ENCODE measurements at regions not wholly inside any gene's neighbourhood (a gene's known extent, or its start where the extent isn't known, plus 50 kb on each side); places are given as distances from the start of the nearest gene placed in this dataset.

GRCh38 chr5:1949253-1949652, 66.5 kb upstream of the IRX4 start:
- TF ChIP-seq CTCF (IDR thresholded peaks at IDR 0.05; ENCODE audit: low read depth, low read length, missing control alignments) = no peak
- DNase-seq (ENCODE audit: extremely low read depth, low read depth) = no peak
- H3K4me3 ChIP-seq (replicated peaks; ENCODE audit: low read depth, low read length) = no peak overlapping the region

GRCh38 chr5:1948663-1949191, 66.0 kb upstream of the IRX4 start:
- H3K4me3 ChIP-seq (replicated peaks; ENCODE audit: low read depth, low read length) = no peak overlapping the region
- no peak for DNase-seq (ENCODE audit: extremely low read depth, low read depth)
- TF ChIP-seq CTCF (IDR thresholded peaks at IDR 0.05; ENCODE audit: low read depth, low read length, missing control alignments) = no peak

- no peak overlapping the region for H3K4me3 ChIP-seq (replicated peaks; ENCODE audit: low read depth, low read length)
- DNase-seq (ENCODE audit: extremely low read depth, low read depth) = no peak
- no peak for TF ChIP-seq CTCF (IDR thresholded peaks at IDR 0.05; ENCODE audit: low read depth, low read length, missing control alignments)
Measured at GRCh38 chr5:1948111-1948510, 65.4 kb upstream of the IRX4 start.

GRCh38 chr5:1946776-1947175, 64.1 kb upstream of the IRX4 start:
- H3K4me3 ChIP-seq (replicated peaks; ENCODE audit: low read depth, low read length) = no peak overlapping the region
- TF ChIP-seq CTCF (IDR thresholded peaks at IDR 0.05; ENCODE audit: low read depth, low read length, missing control alignments) = no peak
- no peak for DNase-seq (ENCODE audit: extremely low read depth, low read depth)

- DNase-seq (ENCODE audit: extremely low read depth, low read depth) = no peak
- TF ChIP-seq CTCF (IDR thresholded peaks at IDR 0.05; ENCODE audit: low read depth, low read length, missing control alignments) = no peak
- H3K4me3 ChIP-seq (replicated peaks; ENCODE audit: low read depth, low read length) = no peak overlapping the region
Measured at GRCh38 chr5:1946122-1946677, 63.5 kb upstream of the IRX4 start.

GRCh38 chr5:1945606-1946005, 62.9 kb upstream of the IRX4 start:
- no peak for DNase-seq (ENCODE audit: extremely low read depth, low read depth)
- no peak for TF ChIP-seq CTCF (IDR thresholded peaks at IDR 0.05; ENCODE audit: low read depth, low read length, missing control alignments)
- no peak overlapping the region for H3K4me3 ChIP-seq (replicated peaks; ENCODE audit: low read depth, low read length)

- no peak for TF ChIP-seq CTCF (IDR thresholded peaks at IDR 0.05; ENCODE audit: low read depth, low read length, missing control alignments)
- no peak overlapping the region for H3K4me3 ChIP-seq (replicated peaks; ENCODE audit: low read depth, low read length)
- no peak for DNase-seq (ENCODE audit: extremely low read depth, low read depth)
Measured at GRCh38 chr5:1944408-1944807, 61.7 kb upstream of the IRX4 start.
